Karpas-422 (cell line): ENCODE measurements at regions not wholly inside any gene's neighbourhood (a gene's known extent, or its start where the extent isn't known, plus 50 kb on each side); places are given as distances from the start of the nearest gene placed in this dataset.

ENCODE experiments used
- DNase-seq: peaks from one replicate; pipeline ENCODE4 v3.0.0-alpha.2; 2015
- H2AFZ ChIP-seq: fragments of 200-600 bp; sonication (generic); 2 replicates; pipeline ENCODE4 v1.6.1; 2014; ENCODE audit warnings: antibody characterized with exemption, low read length, mixed read lengths
- H3K27ac ChIP-seq: fragments of 200-600 bp; sonication (generic); 2 replicates; pipeline ENCODE4 v1.5.1; 2014; ENCODE audit warnings: mild to moderate bottlenecking, low read length, moderate library complexity
- H3K27me3 ChIP-seq: fragments of 200-600 bp; sonication (generic); 2 replicates; pipeline ENCODE4 v1.6.1; 2014; ENCODE audit warnings: low read length, mixed read lengths
- H3K36me3 ChIP-seq: fragments of 200-600 bp; sonication (generic); 2 replicates; pipeline ENCODE4 v1.6.1; 2014; ENCODE audit warnings: low read length, mixed read lengths; ENCODE audit not compliant: insufficient read depth
- H3K4me1 ChIP-seq: fragments of 200-600 bp; sonication (generic); 2 replicates; pipeline ENCODE4 v1.6.1; 2014; ENCODE audit warnings: mild to moderate bottlenecking, low read length, mixed read lengths
- H3K4me2 ChIP-seq: fragments of 200-600 bp; sonication (generic); 2 replicates; pipeline ENCODE4 v1.6.1; 2014; ENCODE audit warnings: low read length, low read depth, mild to moderate bottlenecking; ENCODE audit not compliant: poor library complexity, severe bottlenecking
- H3K4me3 ChIP-seq: fragments of 200-600 bp; sonication (generic); 2 replicates; pipeline ENCODE4 v1.5.1; 2014; ENCODE audit warnings: mild to moderate bottlenecking, antibody characterized with exemption, low read length, mixed read lengths
- H3K79me2 ChIP-seq: fragments of 200-600 bp; sonication (generic); 2 replicates; pipeline ENCODE4 v1.6.1; 2014; ENCODE audit warnings: mild to moderate bottlenecking, low read length, mixed read lengths
- H3K9ac ChIP-seq: fragments of 200-600 bp; sonication (generic); 2 replicates; pipeline ENCODE4 v1.6.0; 2014; ENCODE audit warnings: low read length
- H3K9me2 ChIP-seq: fragments of 200-600 bp; sonication (generic), shearing (Covaris generic); replicated peaks from 2 replicates; pipeline ENCODE4 v1.6.0; 2014; ENCODE audit warnings: mild to moderate bottlenecking, low read length, moderate library complexity; ENCODE audit not compliant: insufficient read depth
- H3K9me3 ChIP-seq: fragments of 300-700, 200-600 bp; sonication (generic); 2 replicates; pipeline ENCODE4 v1.6.1; 2014; ENCODE audit warnings: low read length, mixed read lengths
- H4K20me1 ChIP-seq: fragments of 200-600 bp; sonication (generic); 2 replicates; pipeline ENCODE4 v1.6.1; 2014; ENCODE audit warnings: mild to moderate bottlenecking, antibody characterized with exemption, low read length, low read depth; ENCODE audit not compliant: insufficient read depth

DNA sequence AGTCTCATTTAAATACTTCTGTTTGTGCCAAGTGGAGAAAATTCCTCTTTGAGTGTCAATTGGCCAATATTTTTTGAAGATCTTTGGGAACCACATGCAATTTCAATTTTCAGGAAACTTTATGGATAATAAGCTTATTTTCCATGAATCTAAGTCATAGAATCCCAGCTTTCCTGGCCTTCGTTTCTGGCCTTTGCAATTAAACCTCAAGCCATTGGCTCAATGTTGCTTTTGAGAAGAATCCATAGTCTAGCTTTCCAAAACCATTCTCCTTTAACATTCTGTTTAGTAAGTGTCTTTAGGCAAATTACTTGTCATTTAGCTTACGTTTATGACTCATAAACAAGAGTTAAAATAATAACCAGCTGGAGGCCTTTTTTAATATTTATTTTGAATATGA, 145.0 kb upstream of the FTMT start:
- no peak overlapping the region for H3K4me2 ChIP-seq
- H3K4me1 ChIP-seq = no peaks in the 10 kb centered on the region
- H4K20me1 ChIP-seq = no peaks in the 10 kb centered on the region
- H3K27ac ChIP-seq = no peak overlapping the region
- H3K9me3 ChIP-seq = peaks cover 5% of the 10 kb centered on the region; the same call in 1 of the 2 replicates
- DNase-seq = no peak
- H3K9ac ChIP-seq = no peak overlapping the region
- no peak overlapping the region for H3K4me3 ChIP-seq
- no peak overlapping the region for H2AFZ ChIP-seq
- no peaks in the 10 kb centered on the region for H3K79me2 ChIP-seq
- H3K9me2 ChIP-seq = no peaks in the 10 kb centered on the region
- H3K36me3 ChIP-seq = no peaks in the 10 kb centered on the region
- no peaks in the 10 kb centered on the region for H3K27me3 ChIP-seq

DNA sequence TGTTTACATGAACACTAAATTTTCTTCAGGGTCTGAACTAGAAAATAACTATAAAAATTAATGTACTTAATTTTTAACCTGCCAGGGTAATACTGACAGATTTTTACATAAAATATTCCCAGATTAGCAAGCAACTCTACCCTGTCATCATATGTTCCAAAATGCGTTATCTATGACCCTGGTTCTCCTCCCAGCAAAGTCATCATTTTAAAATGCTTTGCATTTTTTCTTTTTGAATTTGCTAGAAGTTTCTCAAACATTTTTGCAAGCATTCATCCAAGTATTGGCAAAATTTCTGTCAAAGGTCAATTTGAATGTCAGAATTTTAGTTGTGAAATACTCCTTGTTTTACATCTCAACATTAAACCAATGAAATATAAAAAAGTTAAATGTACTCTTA, 144.5 kb upstream of the FTMT start:
- H3K4me1 ChIP-seq = no peaks in the 10 kb centered on the region
- H2AFZ ChIP-seq = no peak overlapping the region
- H4K20me1 ChIP-seq = no peaks in the 10 kb centered on the region
- no peak overlapping the region for H3K4me2 ChIP-seq
- H3K27me3 ChIP-seq = no peaks in the 10 kb centered on the region
- peaks cover 8% of the 10 kb centered on the region; the same call in 1 of the 2 replicates for H3K9me3 ChIP-seq
- H3K79me2 ChIP-seq = no peaks in the 10 kb centered on the region
- no peak overlapping the region for H3K9ac ChIP-seq
- no peaks in the 10 kb centered on the region for H3K36me3 ChIP-seq
- H3K27ac ChIP-seq = no peak overlapping the region
- H3K9me2 ChIP-seq = no peaks in the 10 kb centered on the region
- DNase-seq = no peak
- H3K4me3 ChIP-seq = no peak overlapping the region

DNA sequence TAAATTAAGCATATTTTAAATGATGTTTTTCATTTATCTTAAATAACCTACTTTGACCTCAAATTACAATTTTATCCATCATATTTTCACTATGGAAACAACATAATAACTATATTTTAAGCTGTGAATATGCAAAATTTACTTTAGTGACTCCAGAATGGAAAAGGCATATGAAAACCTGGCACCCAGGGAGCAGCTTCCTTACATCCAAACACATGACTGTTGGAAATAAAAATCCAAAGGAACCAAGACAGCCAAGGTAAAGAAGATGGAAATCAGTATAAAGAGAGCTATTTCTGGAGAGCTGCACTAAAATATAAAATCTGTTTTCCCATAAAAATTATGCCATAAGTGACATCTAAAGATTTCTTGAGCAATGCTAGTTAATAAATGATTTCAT, 140.3 kb upstream of the FTMT start:
- no peak overlapping the region for H3K27ac ChIP-seq
- H4K20me1 ChIP-seq = no peaks in the 10 kb centered on the region
- H3K4me2 ChIP-seq = no peak overlapping the region
- DNase-seq = no peak
- H3K9me3 ChIP-seq = peaks cover 8% of the 10 kb centered on the region; the same call in 1 of the 2 replicates
- H3K79me2 ChIP-seq = no peaks in the 10 kb centered on the region
- no peak overlapping the region for H3K4me3 ChIP-seq
- H3K9ac ChIP-seq = no peak overlapping the region
- H3K36me3 ChIP-seq = no peaks in the 10 kb centered on the region
- H3K9me2 ChIP-seq = no peaks in the 10 kb centered on the region
- no peaks in the 10 kb centered on the region for H3K4me1 ChIP-seq
- H3K27me3 ChIP-seq = no peaks in the 10 kb centered on the region
- no peak overlapping the region for H2AFZ ChIP-seq

DNA sequence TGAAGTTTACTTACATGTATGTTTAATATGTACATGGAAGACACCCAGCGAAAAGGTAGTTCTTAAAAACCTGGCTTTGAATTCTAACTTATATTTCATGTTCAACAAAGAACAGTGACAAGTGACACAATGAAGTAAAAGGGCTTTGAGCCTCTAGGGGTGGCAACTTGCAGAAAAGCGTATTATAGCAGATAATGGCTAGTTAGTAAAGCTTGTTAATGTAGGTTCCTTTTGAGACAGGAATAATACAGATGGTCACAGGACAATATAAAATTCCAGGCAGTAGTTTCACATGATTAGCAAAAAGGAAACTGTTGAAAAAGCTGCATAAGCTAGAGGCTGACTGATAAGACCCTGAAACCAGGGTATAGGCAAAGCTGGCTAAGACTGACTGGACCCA, 132.4 kb upstream of the FTMT start:
- H3K4me1 ChIP-seq = no peaks in the 10 kb centered on the region
- no peaks in the 10 kb centered on the region for H3K36me3 ChIP-seq
- no peak overlapping the region for H3K4me3 ChIP-seq
- H3K27me3 ChIP-seq = no peaks in the 10 kb centered on the region
- H3K27ac ChIP-seq = no peak overlapping the region
- H4K20me1 ChIP-seq = no peaks in the 10 kb centered on the region
- H3K4me2 ChIP-seq = no peak overlapping the region
- H3K9me2 ChIP-seq = no peaks in the 10 kb centered on the region
- DNase-seq = no peak
- H2AFZ ChIP-seq = no peak overlapping the region
- H3K79me2 ChIP-seq = no peaks in the 10 kb centered on the region
- H3K9ac ChIP-seq = no peak overlapping the region
- no peaks in the 10 kb centered on the region for H3K9me3 ChIP-seq

DNA sequence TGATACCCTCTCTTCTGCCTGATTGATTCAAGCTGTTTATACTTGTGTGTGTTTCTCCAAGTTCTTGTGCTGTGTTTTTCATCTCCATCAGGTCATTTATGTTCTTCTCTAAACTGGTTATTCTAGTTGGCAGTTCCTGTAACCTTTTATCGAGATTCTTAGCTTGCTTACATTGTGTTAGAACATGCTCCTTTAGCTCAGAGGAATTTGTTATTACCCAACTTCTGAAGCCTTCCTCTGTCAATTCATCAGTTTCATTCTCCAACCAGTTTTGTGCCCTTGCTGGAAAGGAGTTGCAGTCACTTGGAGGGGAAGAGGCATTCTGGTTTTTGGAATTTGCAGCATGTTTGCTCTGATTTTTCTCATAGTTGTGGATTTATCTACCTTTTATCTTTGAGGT, 126.2 kb upstream of the FTMT start:
- Histone ChIP-seq H3K4me3 (no peak overlapping the region), H4K20me1 (no peaks in the 10 kb centered on the region), H3K79me2 (no peaks in the 10 kb centered on the region), H3K4me2 (no peak overlapping the region), H3K9ac (no peak overlapping the region), H2AFZ (no peak overlapping the region), H3K4me1 (no peaks in the 10 kb centered on the region), H3K9me2 (no peaks in the 10 kb centered on the region), H3K27me3 (no peaks in the 10 kb centered on the region), H3K36me3 (no peaks in the 10 kb centered on the region), H3K27ac (no peak overlapping the region), H3K9me3 (no peaks in the 10 kb centered on the region)
- DNase-seq = no peak

DNA sequence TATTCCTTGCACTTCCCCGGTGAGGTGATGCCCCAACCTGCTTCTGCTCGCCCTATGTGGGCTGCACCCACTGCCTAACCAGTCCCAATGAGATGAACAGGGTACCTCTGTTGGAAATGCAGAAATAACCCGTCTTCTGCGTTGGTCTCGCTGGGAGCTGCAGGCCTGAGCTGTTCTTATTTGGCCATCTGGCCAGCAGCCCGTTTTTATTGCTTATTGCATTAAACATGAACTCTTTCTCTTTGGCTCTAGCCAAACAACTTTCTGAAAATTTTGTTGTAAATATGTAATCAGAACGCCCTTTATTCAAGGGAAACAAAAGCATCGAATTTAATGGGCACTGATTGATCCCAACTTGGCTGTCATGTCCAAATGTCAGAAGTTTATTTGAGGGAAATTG, 124.7 kb upstream of the FTMT start:
- Histone ChIP-seq H3K79me2 (no peaks in the 10 kb centered on the region), H3K4me3 (no peak overlapping the region), H3K9me2 (no peaks in the 10 kb centered on the region), H3K9ac (no peak overlapping the region), H3K4me1 (no peaks in the 10 kb centered on the region), H2AFZ (no peak overlapping the region), H3K27ac (no peak overlapping the region), H3K36me3 (no peaks in the 10 kb centered on the region), H4K20me1 (no peaks in the 10 kb centered on the region), H3K27me3 (no peaks in the 10 kb centered on the region), H3K9me3 (no peaks in the 10 kb centered on the region), H3K4me2 (no peak overlapping the region)
- no peak for DNase-seq

GRCh38 chr5:121731377-121731776, 120.3 kb upstream of the FTMT start:
- H3K9me3 ChIP-seq = no peaks in the 10 kb centered on the region
- no peak for DNase-seq
- no peaks in the 10 kb centered on the region for H3K4me1 ChIP-seq
- no peak overlapping the region for H3K9ac ChIP-seq
- no peak overlapping the region for H3K27ac ChIP-seq
- no peaks in the 10 kb centered on the region for H3K36me3 ChIP-seq
- H3K4me3 ChIP-seq = no peak overlapping the region
- H3K27me3 ChIP-seq = no peaks in the 10 kb centered on the region
- no peak overlapping the region for H2AFZ ChIP-seq
- no peaks in the 10 kb centered on the region for H3K9me2 ChIP-seq
- no peak overlapping the region for H3K4me2 ChIP-seq
- no peaks in the 10 kb centered on the region for H4K20me1 ChIP-seq
- no peaks in the 10 kb centered on the region for H3K79me2 ChIP-seq

GRCh38 chr5:121735618-121736017, 116.1 kb upstream of the FTMT start:
- Histone ChIP-seq H3K4me2 (no peak overlapping the region), H3K27me3 (no peaks in the 10 kb centered on the region), H3K4me3 (no peak overlapping the region), H3K9me2 (no peaks in the 10 kb centered on the region), H3K9me3 (no peaks in the 10 kb centered on the region), H2AFZ (no peak overlapping the region), H3K9ac (no peak overlapping the region), H3K27ac (no peak overlapping the region), H3K4me1 (no peaks in the 10 kb centered on the region), H3K79me2 (no peaks in the 10 kb centered on the region), H4K20me1 (no peaks in the 10 kb centered on the region), H3K36me3 (no peaks in the 10 kb centered on the region)
- no peak for DNase-seq

DNA sequence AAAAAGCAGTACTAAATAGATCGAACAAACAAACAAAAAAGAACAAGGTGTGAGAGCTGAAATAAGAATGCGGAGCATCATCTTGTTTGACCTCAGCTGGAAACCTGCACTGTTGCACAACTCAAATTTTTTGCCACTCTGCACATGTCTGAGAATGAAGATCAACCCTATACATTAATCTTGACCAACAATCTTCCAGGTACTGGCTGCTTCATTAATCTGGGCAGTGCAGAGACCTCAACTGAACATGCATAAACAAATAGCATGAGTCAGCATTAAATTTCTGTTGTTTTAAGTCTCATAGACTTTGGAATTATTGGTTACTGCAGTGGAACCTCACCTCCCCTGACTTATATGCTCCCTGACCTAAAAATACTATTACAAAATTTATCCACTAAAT, 114.6 kb upstream of the FTMT start:
- no peaks in the 10 kb centered on the region for H3K27me3 ChIP-seq
- no peaks in the 10 kb centered on the region for H3K36me3 ChIP-seq
- H3K4me1 ChIP-seq = no peaks in the 10 kb centered on the region
- no peaks in the 10 kb centered on the region for H3K9me3 ChIP-seq
- no peak overlapping the region for H3K4me2 ChIP-seq
- no peak overlapping the region for H2AFZ ChIP-seq
- DNase-seq = no peak
- H3K9ac ChIP-seq = no peak overlapping the region
- no peaks in the 10 kb centered on the region for H3K79me2 ChIP-seq
- H3K4me3 ChIP-seq = no peak overlapping the region
- H3K27ac ChIP-seq = no peak overlapping the region
- no peaks in the 10 kb centered on the region for H4K20me1 ChIP-seq
- H3K9me2 ChIP-seq = no peaks in the 10 kb centered on the region
